T-helper 9 cell (primary cell): ENCODE measurements at regions not wholly inside any gene's neighbourhood (a gene's known extent, or its start where the extent isn't known, plus 50 kb on each side); places are given as distances from the start of the nearest gene placed in this dataset.

Source experiments
- DNase-seq: peaks from one replicate; pipeline ENCODE4 v3.0.0-alpha.2; 2020

GRCh38 chr1:22288593-22289241 is 145.8 kb upstream of the WNT4 start:
- no peak for DNase-seq

DNA sequence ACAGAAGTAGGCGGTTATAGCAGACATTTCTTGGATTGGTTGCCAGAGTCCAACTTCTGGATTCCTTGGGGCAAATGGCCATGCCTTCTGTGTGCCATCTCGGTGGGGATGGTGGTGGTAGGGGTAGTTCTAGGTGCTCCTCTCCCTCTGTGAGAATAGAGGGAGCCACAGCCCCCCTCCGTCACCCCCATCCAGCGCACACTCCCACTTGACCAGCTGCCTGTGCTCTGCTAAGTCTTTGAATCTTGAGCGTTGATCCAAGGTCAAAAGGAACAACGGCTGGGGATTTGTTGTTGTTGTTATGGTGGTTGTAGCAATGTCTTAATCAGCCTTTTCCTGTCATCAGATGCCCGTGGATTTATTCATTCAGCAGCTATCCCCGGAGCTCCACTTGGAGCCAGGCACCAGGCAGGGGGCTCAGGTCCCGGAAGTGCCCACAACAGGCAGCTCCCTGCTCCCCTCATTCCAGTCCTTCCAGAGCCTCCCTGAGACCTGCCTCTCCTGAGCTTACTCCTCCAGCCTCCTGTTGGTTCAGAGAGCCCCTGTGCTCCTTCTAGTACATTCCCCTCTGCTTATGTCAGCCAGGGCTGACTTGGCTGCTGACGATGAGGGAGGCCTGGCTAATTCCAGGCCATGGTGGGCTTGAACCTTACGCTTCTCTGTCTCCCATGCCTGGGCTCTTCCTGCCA is 146.6 kb upstream of the WNT4 start:
- DNase-seq = no peak

DNA sequence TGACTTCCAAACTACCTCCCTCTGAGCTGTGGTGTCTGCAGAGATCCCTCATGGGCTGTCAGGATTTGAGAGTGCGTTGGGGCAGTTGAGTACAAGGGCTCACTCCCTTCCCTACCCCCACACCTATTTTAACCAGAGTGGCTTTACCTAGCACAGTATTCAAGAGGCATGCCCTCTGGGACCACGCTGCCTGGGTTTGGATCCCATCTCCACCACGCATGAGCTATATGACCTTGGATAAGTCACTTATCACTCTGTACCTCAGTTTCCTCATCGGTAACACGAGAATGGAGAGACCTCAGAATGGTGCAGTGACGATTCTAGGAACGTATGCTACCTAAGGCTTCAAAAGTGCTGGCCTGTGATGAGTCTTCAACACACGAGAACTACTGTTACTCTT is 147.3 kb upstream of the WNT4 start:
- DNase-seq = no peak

GRCh38 chr1:22290611-22291010 is 147.7 kb upstream of the WNT4 start:
- no peak for DNase-seq

- no peak for DNase-seq
Observed at GRCh38 chr1:22291057-22291456, 148.2 kb upstream of the WNT4 start.

DNA sequence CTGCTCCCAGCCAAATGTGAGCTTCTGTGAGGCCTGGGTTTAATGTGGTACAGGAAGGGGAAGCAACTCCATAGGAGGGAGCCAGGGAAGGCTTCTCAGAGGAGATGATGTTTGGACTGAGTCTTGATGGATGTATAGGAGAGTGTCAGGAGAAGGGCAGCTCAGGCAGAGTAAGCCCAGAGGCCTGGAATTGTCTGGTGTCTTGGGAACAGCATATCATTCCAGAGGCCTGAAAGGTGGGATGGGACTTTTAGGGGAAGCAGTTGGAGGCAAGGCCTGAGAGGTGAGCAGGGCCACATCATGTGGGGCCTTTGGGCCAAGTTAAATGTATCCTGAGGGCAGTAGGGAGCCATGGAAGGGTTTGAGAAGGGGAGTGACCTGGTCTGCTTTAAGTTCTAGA is 148.6 kb upstream of the WNT4 start:
- no peak for DNase-seq

DNA sequence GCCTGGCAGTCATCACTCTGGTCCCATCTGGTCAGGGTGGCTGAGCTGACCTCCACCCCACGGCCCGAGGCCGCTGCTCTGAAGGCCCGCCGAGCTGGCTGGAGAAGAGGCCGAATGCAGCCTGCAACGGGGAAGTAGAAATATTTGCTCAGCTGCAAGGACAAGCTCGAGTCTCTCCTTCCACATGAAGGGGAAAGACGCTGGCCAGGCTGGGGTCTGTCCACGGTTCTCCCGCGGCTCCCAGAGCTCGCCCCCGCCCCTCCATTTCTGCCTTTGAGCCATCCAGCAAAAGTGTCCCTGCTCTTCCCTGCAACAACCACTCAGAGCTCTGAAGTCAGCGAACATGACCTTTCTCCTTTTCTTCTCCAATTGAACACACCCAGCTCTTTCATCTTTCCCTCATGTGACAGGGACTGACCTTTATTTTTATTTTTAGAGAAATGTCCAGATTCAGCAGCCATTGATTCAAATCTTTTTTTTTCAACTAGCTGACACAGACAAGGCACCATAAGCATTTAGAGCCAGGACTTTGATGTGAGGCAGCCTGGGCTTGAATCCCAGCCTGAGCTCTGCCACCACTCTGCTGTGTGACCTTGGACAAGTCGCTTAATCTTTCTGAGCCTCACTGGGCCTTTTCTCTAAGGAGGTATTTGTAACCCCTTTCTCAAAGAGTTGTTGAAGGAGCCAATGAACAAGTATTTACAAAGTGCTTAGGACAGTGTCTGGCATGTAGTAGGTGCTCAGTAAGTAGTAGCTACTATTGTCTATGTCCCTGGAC is 149.3 kb upstream of the WNT4 start:
- DNase-seq = no peak

DNA sequence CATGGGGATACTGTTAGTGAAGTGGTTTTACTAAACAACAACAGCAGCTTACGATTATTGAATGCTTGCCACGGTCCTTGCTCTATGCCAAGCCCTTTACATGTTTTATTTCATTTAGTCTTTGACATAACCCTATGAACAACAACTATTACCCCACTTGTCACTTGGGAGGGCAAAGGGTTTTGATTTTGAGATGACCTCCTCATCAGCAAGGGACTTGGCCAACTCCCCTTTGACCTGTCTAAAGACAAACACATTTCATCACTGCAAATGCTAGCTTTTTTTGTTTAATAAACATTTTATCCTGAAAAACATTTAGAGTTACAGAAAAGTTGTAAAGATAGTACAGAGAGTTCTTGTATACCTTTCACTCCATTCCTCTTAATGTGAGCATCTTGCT is 152.5 kb upstream of the WNT4 start:
- DNase-seq = no peak

GRCh38 chr1:22295856-22296255 is 153.0 kb upstream of the WNT4 start:
- DNase-seq = no peak

GRCh38 chr1:22296701-22297591 is 154.0 kb upstream of the WNT4 start:
- DNase-seq = no peak

DNA sequence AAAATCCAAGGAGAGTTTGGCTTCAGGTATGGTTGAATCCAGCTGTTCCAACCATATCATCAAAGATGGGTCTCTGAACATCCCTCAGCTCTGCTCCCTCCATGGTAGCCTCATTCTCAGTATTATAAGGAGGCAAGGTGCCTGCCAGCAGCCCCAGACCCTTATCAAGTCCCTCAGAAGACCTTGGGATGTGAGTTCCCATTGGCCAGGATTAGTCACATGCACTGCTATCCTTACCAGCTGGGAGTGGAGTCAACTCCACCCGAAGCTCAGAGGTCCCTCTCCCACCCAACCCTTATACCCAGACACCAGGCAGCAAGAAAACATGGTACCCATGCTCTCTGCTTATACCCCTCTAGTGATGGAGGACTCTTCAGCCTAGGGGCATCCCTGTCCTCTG is 153.7 kb upstream of the ZBTB40 start:
- DNase-seq = no peak

- no peak for DNase-seq
Observed at GRCh38 chr1:22303816-22304215, 147.8 kb upstream of the ZBTB40 start.

- DNase-seq = no peak
Observed at GRCh38 chr1:22309572-22309971, 142.1 kb upstream of the ZBTB40 start.

DNA sequence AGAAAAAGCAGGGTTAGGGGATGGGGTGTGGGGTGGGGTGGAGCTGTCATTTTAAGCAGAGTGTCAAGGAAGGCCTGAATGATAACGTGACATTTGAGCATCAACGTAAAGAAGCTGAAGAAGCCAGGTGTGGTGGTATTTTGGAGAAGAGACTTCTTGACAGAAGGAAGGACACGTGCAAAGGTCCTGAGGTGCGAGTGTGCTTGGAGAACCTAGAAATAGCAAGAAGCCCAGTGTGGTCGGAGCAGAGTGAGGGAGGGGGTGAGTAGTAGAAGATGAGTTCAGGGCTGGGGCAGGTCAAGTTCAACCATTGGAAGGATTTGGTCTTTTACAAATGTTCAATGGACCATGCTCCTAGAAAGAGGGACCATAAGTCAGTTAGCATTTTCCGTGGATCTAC is 140.2 kb upstream of the ZBTB40 start:
- DNase-seq = no peak

- no peak for DNase-seq
Observed at GRCh38 chr1:22313321-22313720, 138.3 kb upstream of the ZBTB40 start.

- DNase-seq = no peak
Observed at GRCh38 chr1:22314706-22315105, 136.9 kb upstream of the ZBTB40 start.

DNA sequence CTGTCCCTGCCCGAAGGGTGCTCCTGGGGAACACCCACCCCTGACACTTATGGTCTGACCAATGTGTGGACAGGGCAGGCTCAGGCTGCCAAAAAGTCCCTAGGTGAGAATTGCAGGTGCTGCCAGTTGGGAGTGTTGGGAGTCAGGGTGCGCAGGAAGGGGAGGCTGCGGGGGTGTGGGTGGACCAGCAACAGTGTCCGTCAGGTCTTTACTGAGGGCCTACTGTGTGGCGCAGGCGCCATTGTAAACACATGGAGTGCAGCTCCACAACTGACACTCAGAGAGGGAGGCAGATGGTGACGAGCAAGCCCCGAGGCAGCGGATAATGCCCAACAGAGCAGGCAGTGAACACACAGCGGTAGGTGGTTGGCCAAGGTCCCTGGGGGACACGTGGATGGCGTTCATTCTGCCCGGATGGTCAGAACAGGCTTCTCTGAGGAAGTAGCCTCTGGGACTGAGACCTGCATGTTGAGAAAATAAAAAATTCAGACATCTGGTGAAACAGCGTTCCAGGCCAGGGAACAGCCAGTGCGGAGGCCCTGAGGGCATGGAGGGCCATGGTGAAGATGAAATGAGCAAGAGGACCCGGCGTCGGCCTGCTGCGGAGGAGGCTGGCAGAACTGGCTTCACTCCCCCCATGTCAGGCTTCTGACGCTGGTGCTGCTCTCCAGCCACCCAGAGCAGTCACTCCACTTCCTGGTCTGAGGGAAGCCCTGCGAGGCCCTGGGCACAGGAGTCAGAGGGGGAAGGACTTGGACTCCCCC is 136.2 kb upstream of the ZBTB40 start:
- DNase-seq = no peak

DNA sequence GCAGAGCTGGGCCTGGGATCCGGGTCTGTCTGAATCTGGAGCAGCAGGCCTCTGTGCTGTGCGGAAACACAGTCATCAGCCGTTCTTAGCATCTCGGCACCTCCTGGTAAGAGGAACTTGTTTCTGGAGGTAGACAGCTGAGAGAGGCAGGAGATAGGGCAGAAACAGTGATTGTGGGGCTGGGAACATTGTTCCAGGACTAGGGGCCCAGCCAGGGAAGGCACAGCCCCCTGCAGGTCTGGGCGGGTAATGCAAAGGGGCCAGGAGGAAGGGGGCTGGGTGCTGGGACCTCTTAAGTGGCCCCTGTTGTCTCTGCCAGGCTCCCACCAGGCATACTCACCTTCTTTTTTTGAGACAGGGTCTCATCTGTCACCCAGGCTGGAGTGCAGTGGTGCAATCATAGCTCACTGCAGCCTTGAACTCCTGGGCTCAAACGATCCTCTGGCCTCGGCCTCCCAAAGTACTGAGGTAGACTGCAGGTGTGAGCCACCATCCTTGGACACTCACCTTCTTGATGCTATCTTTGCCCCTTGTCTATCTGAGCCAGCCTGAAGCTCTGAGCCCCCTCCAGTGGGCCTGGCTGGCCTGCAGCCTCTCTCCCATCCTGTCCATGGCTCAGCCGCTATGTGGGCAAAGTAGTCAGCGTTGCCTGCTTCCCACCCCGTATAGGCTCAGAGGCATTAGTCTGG is 134.3 kb upstream of the ZBTB40 start:
- no peak for DNase-seq

DNA sequence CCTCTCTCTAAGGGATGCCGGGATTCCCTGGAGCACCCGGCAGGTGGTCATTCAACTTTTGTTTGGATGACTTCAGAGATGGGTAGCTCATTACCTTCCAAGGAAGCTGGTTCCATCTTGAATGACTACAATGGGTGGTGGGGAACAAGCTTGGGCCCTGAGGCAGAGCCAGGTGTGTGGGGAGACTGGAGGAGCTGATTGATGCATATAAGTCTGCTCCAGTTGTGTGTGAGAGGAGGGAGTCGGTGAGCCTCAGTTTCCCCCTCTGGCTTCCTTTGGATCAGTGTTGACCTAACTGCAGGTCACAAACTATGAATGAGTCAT is 133.8 kb upstream of the ZBTB40 start:
- DNase-seq = no peak

DNA sequence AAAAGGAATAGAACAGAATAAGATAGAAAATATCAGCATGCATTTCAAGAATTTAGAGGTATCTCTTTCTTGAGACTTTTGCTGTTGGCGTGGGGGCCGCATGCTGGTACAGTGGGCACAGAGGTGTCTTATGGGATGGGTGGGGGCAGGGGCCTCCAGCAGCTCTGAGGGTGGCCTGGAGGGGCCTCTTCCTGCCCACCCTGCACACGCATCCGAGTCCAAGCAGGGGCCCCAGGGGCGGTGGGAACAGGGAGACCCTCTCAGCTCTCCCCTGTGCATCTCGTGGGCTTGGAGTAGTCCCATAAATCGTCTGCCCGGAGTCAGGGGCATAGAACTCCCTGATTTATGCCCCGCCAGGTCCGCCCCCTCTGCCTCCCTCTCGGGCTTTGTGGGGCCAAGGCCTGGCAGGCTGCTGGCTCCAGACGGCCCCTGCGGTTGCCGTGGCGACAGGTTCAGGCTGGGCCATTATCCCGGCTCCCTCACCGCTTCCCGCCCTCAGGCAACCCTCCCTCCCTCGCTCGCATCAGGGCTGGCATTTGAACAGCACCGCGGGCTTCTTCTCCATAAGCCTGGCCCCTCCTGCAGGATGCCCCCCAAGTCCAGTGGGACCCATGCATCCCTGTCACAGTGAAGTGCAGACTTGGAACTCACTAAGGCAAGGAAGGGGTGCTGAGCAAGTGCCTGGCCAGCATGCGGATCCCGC is 133.2 kb upstream of the ZBTB40 start:
- DNase-seq = no peak

DNA sequence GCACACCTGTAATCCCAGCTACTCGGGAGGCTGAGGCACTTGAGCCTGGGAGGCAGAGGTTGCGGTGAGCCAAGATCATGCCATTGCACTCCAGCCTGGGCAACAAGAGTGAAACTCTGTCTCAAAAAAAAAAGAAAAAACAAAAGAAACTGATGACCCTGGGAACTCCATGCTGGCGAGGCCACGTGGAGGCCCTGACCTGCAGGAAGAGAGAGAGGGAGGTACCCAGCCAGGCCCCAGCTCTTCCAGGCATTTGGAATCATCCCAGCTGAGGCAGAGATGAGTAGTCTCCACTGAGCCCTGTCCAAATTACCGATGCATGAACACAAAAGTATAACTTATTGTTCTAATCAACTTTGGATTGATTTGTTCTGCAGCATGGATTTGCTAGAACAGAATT is 132.0 kb upstream of the ZBTB40 start:
- DNase-seq = no peak
